ENCODE measurements at regions not wholly inside any gene's neighbourhood (a gene's known extent, or its start where the extent isn't known, plus 50 kb on each side); places are given as distances from the start of the nearest gene placed in this dataset.

DNA sequence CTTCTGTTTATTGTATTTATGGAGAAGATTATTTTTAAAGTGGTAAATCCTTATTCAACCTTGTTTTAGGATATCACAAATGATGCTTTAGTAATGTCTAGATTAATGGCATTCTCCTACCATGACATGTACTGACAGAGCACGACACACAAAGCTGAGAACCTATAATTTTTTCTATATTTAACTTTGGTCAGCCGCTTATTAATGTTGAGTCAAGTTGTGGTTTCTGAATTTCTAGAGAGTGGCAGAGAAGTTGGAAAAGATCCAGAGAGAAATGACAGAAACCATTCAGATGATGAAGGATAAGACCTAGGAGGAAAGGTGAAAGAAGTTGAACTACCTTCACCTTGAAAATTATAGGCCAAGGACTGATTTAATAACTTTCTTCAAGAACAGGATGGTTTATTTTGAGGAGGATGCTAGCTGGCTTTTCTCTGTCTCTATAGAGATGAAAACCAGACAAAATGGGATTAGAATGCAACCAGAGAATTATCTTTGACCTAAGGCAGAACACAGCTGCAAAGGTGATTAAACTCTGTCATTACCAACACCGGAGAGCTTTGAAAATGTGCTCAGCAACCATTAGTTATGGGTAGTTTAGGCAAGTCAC lies 62.6 kb upstream of the TSPAN5 start:
- H3K36me3 Mint-ChIP-seq, result peaks cover 2% of the 10 kb centered on the region
- DNase-seq, result no peak
- no peak overlapping the region for H3K4me3 Mint-ChIP-seq
- ATAC-seq (ENCODE audit: low read depth in 2 of 2), result no peak
- Histone ChIP-seq H3K9me3 (ENCODE audit: control insufficient read depth in 2 of 2, low read length in 2 of 2) (peaks cover 0 to 7% of the 10 kb centered on the region in 2 experiments), H3K36me3 (ENCODE audit: control insufficient read depth, insufficient read depth, low read length) (no peaks in the 10 kb centered on the region), H3K4me3 (ENCODE audit: low read depth, low read length) (no peak overlapping the region), H3K4me1 (ENCODE audit: control insufficient read depth, insufficient read depth, low read length, poor library complexity, severe bottlenecking) (no peaks in the 10 kb centered on the region), H3K27ac (ENCODE audit: insufficient read depth, low read length, poor library complexity, severe bottlenecking) (no peak overlapping the region), H3K27me3 (ENCODE audit: control insufficient read depth, insufficient read depth, low read length) (no peaks in the 10 kb centered on the region)
- no peaks in the 10 kb centered on the region for H3K4me1 Mint-ChIP-seq
- peaks cover 0 to 19% (median 7%) of the 10 kb centered on the region in 7 donors for H3K9me3 Mint-ChIP-seq
- peaks cover 15% of the 10 kb centered on the region for H3K27me3 Mint-ChIP-seq
- H3K27ac Mint-ChIP-seq, result no peak overlapping the region

DNA sequence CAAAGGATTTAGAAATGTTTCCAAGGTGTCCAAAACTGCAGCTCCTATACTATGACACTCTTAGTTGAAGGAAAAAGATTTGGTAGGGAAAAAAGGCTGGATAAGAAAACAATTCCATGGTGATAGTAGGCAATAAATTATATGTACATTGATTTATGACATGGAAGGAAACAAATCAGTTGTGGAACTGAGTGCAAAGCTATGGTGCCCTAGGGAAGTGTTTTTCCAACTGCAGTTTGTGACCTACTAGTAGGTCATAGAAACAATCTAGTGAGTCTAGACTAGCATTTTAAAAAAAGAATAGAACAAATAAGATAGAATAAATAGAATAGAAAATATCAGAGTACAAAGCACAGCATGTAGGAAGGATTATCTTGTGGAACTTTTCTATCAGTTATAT lies 58.4 kb upstream of the TSPAN5 start:
- no peaks in the 10 kb centered on the region for H3K9me3 ChIP-seq (ENCODE audit: control insufficient read depth in 2 of 2, low read length in 2 of 2)
- no peak overlapping the region for H3K27ac ChIP-seq (ENCODE audit: insufficient read depth, low read length, poor library complexity, severe bottlenecking)
- no peaks in the 10 kb centered on the region for H3K27me3 ChIP-seq (ENCODE audit: control insufficient read depth, insufficient read depth, low read length)
- peaks cover 0 to 4% (median 0%) of the 10 kb centered on the region in 7 donors for H3K9me3 Mint-ChIP-seq
- no peaks in the 10 kb centered on the region for H3K27me3 Mint-ChIP-seq
- no peak overlapping the region for H3K4me3 ChIP-seq (ENCODE audit: low read depth, low read length)
- H3K4me1 Mint-ChIP-seq, result peaks cover 0 to 4% (median 0%) of the 10 kb centered on the region in 4 donors
- DNase-seq (no peak), ATAC-seq (ENCODE audit: low read depth in 2 of 2) (no peak)
- no peak overlapping the region for H3K4me3 Mint-ChIP-seq
- H3K27ac Mint-ChIP-seq, result no peak overlapping the region
- H3K36me3 ChIP-seq (ENCODE audit: control insufficient read depth, insufficient read depth, low read length), result no peaks in the 10 kb centered on the region
- no peaks in the 10 kb centered on the region for H3K4me1 ChIP-seq (ENCODE audit: control insufficient read depth, insufficient read depth, low read length, poor library complexity, severe bottlenecking)
- H3K36me3 Mint-ChIP-seq, result no peaks in the 10 kb centered on the region

DNA sequence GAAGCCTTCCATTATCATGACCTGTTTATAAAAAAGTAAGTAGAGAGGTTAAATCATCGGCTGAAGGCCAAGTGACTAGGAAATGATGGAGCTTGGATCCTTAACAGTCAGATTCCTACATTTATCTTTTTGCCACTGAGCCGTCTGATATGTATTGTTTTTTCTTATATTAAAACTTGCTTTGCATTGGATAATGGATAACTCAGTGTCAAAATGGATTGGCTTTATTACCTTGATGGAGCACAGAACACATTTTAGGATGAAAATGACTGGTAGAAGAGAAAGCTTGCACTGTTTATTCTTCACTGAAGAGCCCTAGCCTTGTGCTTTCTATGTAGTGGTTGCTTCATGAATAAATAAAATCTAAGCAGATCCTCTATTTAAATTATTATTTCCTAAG lies 54.2 kb upstream of the TSPAN5 start:
- Histone ChIP-seq H3K36me3 (ENCODE audit: control insufficient read depth, insufficient read depth, low read length) (no peaks in the 10 kb centered on the region), H3K4me1 (ENCODE audit: control insufficient read depth, insufficient read depth, low read length, poor library complexity, severe bottlenecking) (no peaks in the 10 kb centered on the region), H3K9me3 (ENCODE audit: control insufficient read depth in 2 of 2, low read length in 2 of 2) (no peaks in the 10 kb centered on the region), H3K4me3 (ENCODE audit: low read depth, low read length) (no peak overlapping the region), H3K27me3 (ENCODE audit: control insufficient read depth, insufficient read depth, low read length) (no peaks in the 10 kb centered on the region), H3K27ac (ENCODE audit: insufficient read depth, low read length, poor library complexity, severe bottlenecking) (no peak overlapping the region)
- peaks cover 0 to 8% (median 2%) of the 10 kb centered on the region in 4 donors for H3K4me1 Mint-ChIP-seq
- DNase-seq (no peak), ATAC-seq (ENCODE audit: low read depth in 2 of 2) (no peak)
- H3K27me3 Mint-ChIP-seq, result no peaks in the 10 kb centered on the region
- H3K4me3 Mint-ChIP-seq, result no peak overlapping the region
- no peak overlapping the region for H3K27ac Mint-ChIP-seq
- H3K9me3 Mint-ChIP-seq, result peaks cover 1 to 11% (median 3%) of the 10 kb centered on the region in 7 donors
- no peaks in the 10 kb centered on the region for H3K36me3 Mint-ChIP-seq

DNA sequence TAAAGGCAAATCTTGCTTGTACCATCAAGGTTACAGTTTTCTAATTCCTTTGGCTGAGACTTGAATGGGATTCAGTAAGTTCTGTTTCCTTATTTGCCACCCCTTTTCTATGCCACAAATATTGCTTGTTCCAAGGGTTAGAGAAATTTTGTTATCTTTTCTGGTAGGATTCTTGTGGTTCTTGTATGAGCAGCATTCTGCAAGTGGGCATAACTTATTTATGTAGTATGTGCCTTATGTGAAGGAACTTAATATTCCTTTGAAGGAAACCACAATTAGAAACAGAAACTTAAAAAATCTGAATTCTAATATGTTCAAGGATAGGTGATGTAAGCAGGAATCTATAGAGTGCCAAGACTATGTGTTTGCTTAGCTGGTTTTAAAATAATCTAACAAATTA lies 53.1 kb upstream of the TSPAN5 start:
- no peaks in the 10 kb centered on the region for H3K27me3 Mint-ChIP-seq

DNA sequence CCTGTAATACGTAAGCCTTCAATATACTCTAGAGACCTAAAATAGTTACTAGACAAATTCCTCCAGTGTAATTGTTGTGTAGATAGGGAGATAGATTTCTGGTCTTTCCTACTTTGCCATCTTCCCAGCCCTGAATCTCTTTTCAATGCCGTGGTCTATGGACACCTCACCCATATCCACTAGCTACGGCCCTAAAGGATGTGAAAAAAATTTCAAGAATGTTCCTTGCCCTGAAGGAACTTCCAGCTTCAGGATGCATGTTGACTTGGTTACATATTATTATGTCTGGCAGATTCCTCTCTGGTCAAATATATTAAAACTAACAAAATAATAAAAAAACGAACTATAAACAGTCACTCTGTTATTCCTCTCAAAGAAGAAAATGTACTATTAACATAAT lies 52.4 kb upstream of the TSPAN5 start:
- Histone ChIP-seq H3K27ac (ENCODE audit: insufficient read depth, low read length, poor library complexity, severe bottlenecking) (no peak overlapping the region), H3K4me1 (ENCODE audit: control insufficient read depth, insufficient read depth, low read length, poor library complexity, severe bottlenecking) (peaks cover 10% of the 10 kb centered on the region), H3K27me3 (ENCODE audit: control insufficient read depth, insufficient read depth, low read length) (no peaks in the 10 kb centered on the region), H3K36me3 (ENCODE audit: control insufficient read depth, insufficient read depth, low read length) (no peaks in the 10 kb centered on the region), H3K4me3 (ENCODE audit: low read depth, low read length) (no peak overlapping the region), H3K9me3 (ENCODE audit: control insufficient read depth in 2 of 2, low read length in 2 of 2) (no peaks in the 10 kb centered on the region)
- Mint-ChIP-seq H3K4me3 (no peak overlapping the region), H3K27ac (no peak overlapping the region), H3K36me3 (no peaks in the 10 kb centered on the region), H3K27me3 (no peaks in the 10 kb centered on the region), H3K9me3 (peaks cover 1 to 11% (median 4%) of the 10 kb centered on the region in 7 donors), H3K4me1 (peaks cover 9 to 26% (median 18%) of the 10 kb centered on the region in 4 donors)
- DNase-seq (no peak), ATAC-seq (ENCODE audit: low read depth in 2 of 2) (no peak)

More for the DNA sequence above, 53.1 kb upstream of the TSPAN5 start:
- H3K4me3 ChIP-seq (ENCODE audit: low read depth, low read length), result no peak overlapping the region
- H3K36me3 Mint-ChIP-seq, result no peaks in the 10 kb centered on the region
- no peaks in the 10 kb centered on the region for H3K27me3 ChIP-seq (ENCODE audit: control insufficient read depth, insufficient read depth, low read length)
- peaks cover 2 to 19% (median 11%) of the 10 kb centered on the region in 4 donors for H3K4me1 Mint-ChIP-seq
- no peak overlapping the region for H3K27ac Mint-ChIP-seq
- H3K9me3 ChIP-seq (ENCODE audit: control insufficient read depth in 2 of 2, low read length in 2 of 2), result no peaks in the 10 kb centered on the region
- H3K4me3 Mint-ChIP-seq, result no peak overlapping the region
- peaks cover 3% of the 10 kb centered on the region for H3K4me1 ChIP-seq (ENCODE audit: control insufficient read depth, insufficient read depth, low read length, poor library complexity, severe bottlenecking)
- ATAC-seq (ENCODE audit: low read depth in 2 of 2) (no peak), DNase-seq (no peak)
- H3K27ac ChIP-seq (ENCODE audit: insufficient read depth, low read length, poor library complexity, severe bottlenecking), result no peak overlapping the region
- no peaks in the 10 kb centered on the region for H3K36me3 ChIP-seq (ENCODE audit: control insufficient read depth, insufficient read depth, low read length)
- H3K9me3 Mint-ChIP-seq, result peaks cover 1 to 11% (median 3%) of the 10 kb centered on the region in 7 donors

Data from CD4-positive, CD25-positive, alpha-beta regulatory T cell (primary cell).